H1 (cell line): ENCODE measurements at regions not wholly inside any gene's neighbourhood (a gene's known extent, or its start where the extent isn't known, plus 50 kb on each side); places are given as distances from the start of the nearest gene placed in this dataset.

Source experiments
- CTCF ChIA-PET: fragments of 300-600 bp; sonication (Branson Sonifier 250); formaldehyde crosslinking; loops from one replicate; lab custom pipeline; 2021; ENCODE audit not compliant: partially characterized antibody; lab: Charles Lee
- POLR2A ChIA-PET: fragments of 300-600 bp; sonication (Branson Sonifier 250); formaldehyde crosslinking; loops from one replicate; lab custom pipeline; 2021; ENCODE audit warnings: inconsistent platforms; ENCODE audit not compliant: partially characterized antibody; lab: Charles Lee
- DNase-seq, 2 experiments: peaks; one replicate each; pipeline versions ENCODE4 v3.0.0 to v3.0.0-alpha.2; 2010 to 2022; ENCODE audit warnings: low spot score in 2 of 2, low read depth in 1 of 2, mixed read lengths in 1 of 2
- FAIRE-seq: peaks from 2 replicates; lab custom pipeline; 2011; peaks lifted over from hg19 to GRCh38; lab: Jason Lieb, UNC
- H2AFZ ChIP-seq: 2 replicates; pipeline ENCODE4 v1.8.1; 2012; ENCODE audit warnings: low read length, inconsistent platforms
- H2AK5ac ChIP-seq: 2 replicates; pipeline ENCODE4 v1.6.1; 2013; ENCODE audit warnings: low read depth, low read length
- H2BK120ac ChIP-seq: replicated peaks from 2 replicates; pipeline ENCODE3; 2013; ENCODE audit warnings: low read depth, low read length, inconsistent platforms
- H2BK12ac ChIP-seq: 2 replicates; pipeline ENCODE4 v1.6.1; 2013; ENCODE audit warnings: low read depth, low read length
- H2BK15ac ChIP-seq: 2 replicates; pipeline ENCODE4 v1.6.1; 2013; ENCODE audit warnings: low read length
- H2BK20ac ChIP-seq: 2 replicates; pipeline ENCODE4 v1.6.1; 2013; ENCODE audit warnings: low read length
- H2BK5ac ChIP-seq: 2 replicates; pipeline ENCODE4 v1.6.1; 2013; ENCODE audit warnings: low read depth, low read length
- H3K14ac ChIP-seq: 2 replicates; pipeline ENCODE4 v1.6.1; 2013; ENCODE audit warnings: inconsistent platforms; ENCODE audit not compliant: insufficient read length
- H3K18ac ChIP-seq: 2 replicates; pipeline ENCODE4 v1.6.1; 2013; ENCODE audit warnings: low read length; ENCODE audit errors: extremely low read depth
- H3K23ac ChIP-seq: 2 replicates; pipeline ENCODE4 v1.6.1; 2013; ENCODE audit warnings: inconsistent platforms; ENCODE audit not compliant: insufficient read length
- H3K23me2 ChIP-seq: 2 replicates; pipeline ENCODE4 v1.6.1; 2013; ENCODE audit warnings: low read depth, low read length
- H3K27ac ChIP-seq: 2 replicates; pipeline ENCODE4 v1.6.1; 2011; ENCODE audit warnings: low read depth, low read length, inconsistent platforms
- H3K27me3 ChIP-seq, 4 experiments: replicated peaks in 1 of 4; 1 replicate in 1 of 4; 2 replicates in 3 of 4; pipeline versions ENCODE4 v1.6.1 to v1.8.1; 2011 to 2013; ENCODE audit warnings: low read length in 3 of 4, mild to moderate bottlenecking in 3 of 4, inconsistent platforms in 2 of 4, mixed read lengths in 2 of 4, moderate library complexity in 1 of 4; ENCODE audit not compliant: control insufficient read depth in 3 of 4, insufficient read depth in 3 of 4; ENCODE audit errors: extremely low read depth in 1 of 4
- H3K36me3 ChIP-seq, 4 experiments: 2 replicates each; pipeline versions ENCODE4 v1.6.1 to v1.8.1; 2011 to 2013; ENCODE audit warnings: mild to moderate bottlenecking in 4 of 4, low read length in 3 of 4, moderate library complexity in 2 of 4, control low read depth in 1 of 4, inconsistent platforms in 1 of 4; ENCODE audit not compliant: insufficient read depth in 4 of 4, control insufficient read depth in 2 of 4
- H3K4ac ChIP-seq: replicated peaks from 2 replicates; pipeline ENCODE3; 2013; ENCODE audit warnings: low read length, low read depth, mixed read lengths, inconsistent platforms; ENCODE audit not compliant: insufficient read length
- H3K4me1 ChIP-seq, 4 experiments: replicated peaks in 1 of 4; 1 replicate in 1 of 4; 2 replicates in 3 of 4; pipeline versions ENCODE4 v1.6.1 to v1.8.1; 2011 to 2013; ENCODE audit warnings: low read length in 3 of 4, inconsistent platforms in 2 of 4, mixed read lengths in 1 of 4; ENCODE audit not compliant: insufficient read depth in 4 of 4, control insufficient read depth in 3 of 4
- H3K4me2 ChIP-seq, 2 experiments: 2 replicates each; pipeline versions ENCODE4 v1.6.1 to v1.8.1; 2011 to 2013; ENCODE audit warnings: low read depth in 2 of 2, low read length in 2 of 2, control low read depth in 1 of 2, inconsistent platforms in 1 of 2, mild to moderate bottlenecking in 1 of 2; ENCODE audit not compliant: insufficient read depth in 1 of 2
- H3K4me3 ChIP-seq, 4 experiments: fragments of 200-600, 300-600 bp in 1 of 4; sonication (generic), shearing (Covaris generic), sonication (Bioruptor Twin) in 1 of 4; 2 replicates each; pipeline versions ENCODE4 v1.5.1 to v1.8.1; 2011 to 2016; ENCODE audit warnings: low read length in 4 of 4, low read depth in 3 of 4, control low read depth in 2 of 4, inconsistent platforms in 2 of 4, mild to moderate bottlenecking in 2 of 4, mixed read lengths in 1 of 4, moderate library complexity in 1 of 4; ENCODE audit not compliant: insufficient read depth in 2 of 4; ENCODE audit errors: extremely low read depth in 1 of 4
- H3K56ac ChIP-seq: replicated peaks from 2 replicates; pipeline ENCODE3; 2013; ENCODE audit warnings: low read depth, mild to moderate bottlenecking, mixed read lengths, low read length, inconsistent platforms; ENCODE audit not compliant: insufficient read length
- H3K79me1 ChIP-seq: 2 replicates; pipeline ENCODE4 v1.6.1; 2013; ENCODE audit warnings: low read depth, low read length, control low read depth
- H3K79me2 ChIP-seq, 2 experiments: 2 replicates each; pipeline versions ENCODE4 v1.6.1 to v1.8.1; 2012 to 2013; ENCODE audit warnings: low read length in 2 of 2, mild to moderate bottlenecking in 2 of 2, inconsistent platforms in 1 of 2; ENCODE audit not compliant: insufficient read depth in 2 of 2, control insufficient read depth in 1 of 2
- H3K9ac ChIP-seq, 4 experiments: replicated peaks in 1 of 4; 1 replicate in 1 of 4; 2 replicates in 3 of 4; pipeline versions ENCODE4 v1.6.1 to v1.8.1; 2011 to 2013; ENCODE audit warnings: low read depth in 3 of 4, low read length in 3 of 4, control low read depth in 2 of 4, mild to moderate bottlenecking in 2 of 4, moderate library complexity in 2 of 4, inconsistent platforms in 1 of 4; ENCODE audit errors: extremely low read depth in 1 of 4
- H3K9me3 ChIP-seq, 2 experiments: 2 replicates each; pipeline versions ENCODE4 v1.6.1 to v1.8.1; 2012 to 2013; ENCODE audit warnings: mild to moderate bottlenecking in 2 of 2, moderate library complexity in 2 of 2, control low read depth in 1 of 2, inconsistent platforms in 1 of 2, low read depth in 1 of 2, low read length in 1 of 2, mixed read lengths in 1 of 2; ENCODE audit not compliant: insufficient read depth in 2 of 2
- H4K20me1 ChIP-seq, 2 experiments: replicated peaks in 1 of 2; 2 replicates each; pipeline versions ENCODE3 to v1.8.1; 2011 to 2013; ENCODE audit warnings: inconsistent platforms in 2 of 2, low read length in 2 of 2, mild to moderate bottlenecking in 1 of 2; ENCODE audit not compliant: insufficient read depth in 2 of 2, control insufficient read depth in 1 of 2
- H4K5ac ChIP-seq: 2 replicates; pipeline ENCODE4 v1.6.1; 2013; ENCODE audit warnings: low read length, low read depth, mixed read lengths, inconsistent platforms; ENCODE audit not compliant: insufficient read length
- H4K8ac ChIP-seq: 2 replicates; pipeline ENCODE4 v1.8.0; 2013; ENCODE audit warnings: mild to moderate bottlenecking, moderate library complexity, low read length, inconsistent platforms; ENCODE audit not compliant: insufficient read depth; ENCODE audit errors: extremely low read depth
- H4K91ac ChIP-seq: replicated peaks from 2 replicates; pipeline ENCODE3; 2013; ENCODE audit warnings: low read length, mixed read lengths, inconsistent platforms; ENCODE audit not compliant: insufficient read length
- BRCA1 ChIP-seq: IDR thresholded peaks from 2 replicates; pipeline ENCODE4 v1.6.1; 2012; ENCODE audit warnings: low read depth, low read length, improper control_type of control experiment
- CHD1 ChIP-seq: IDR thresholded peaks from 2 replicates; pipeline ENCODE4 v1.6.1; 2012; ENCODE audit warnings: low read depth, low read length, improper control_type of control experiment
- CTBP2 ChIP-seq: IDR thresholded peaks from 2 replicates; pipeline ENCODE4 v1.7.0; 2011; ENCODE audit warnings: borderline replicate concordance, mild to moderate bottlenecking, moderate library complexity, mixed read lengths, low read length; ENCODE audit not compliant: insufficient read depth, insufficient read length
- EP300 ChIP-seq, 2 experiments: IDR thresholded peaks; 1 replicate in 1 of 2; 2 replicates in 1 of 2; pipeline ENCODE4 v1.6.1; 2011 to 2012; ENCODE audit warnings: low read depth in 2 of 2, low read length in 2 of 2, mild to moderate bottlenecking in 2 of 2, borderline replicate concordance in 1 of 2, inconsistent platforms in 1 of 2, moderate library complexity in 1 of 2
- GABPA ChIP-seq: IDR thresholded peaks from 2 replicates; pipeline ENCODE4 v1.6.1; 2011; ENCODE audit warnings: mild to moderate bottlenecking, low read length, moderate library complexity, borderline replicate concordance; ENCODE audit not compliant: insufficient read depth
- GTF2F1 ChIP-seq: IDR thresholded peaks from 2 replicates; pipeline ENCODE4 v1.6.1; 2012; ENCODE audit warnings: low read depth, low read length, improper control_type of control experiment, borderline replicate concordance
- HDAC6 ChIP-seq: IDR thresholded peaks from one replicate; pipeline ENCODE4 v1.7.1; 2012; ENCODE audit warnings: low read depth, mild to moderate bottlenecking, inconsistent platforms, low read length, moderate library complexity
- JUND ChIP-seq: IDR thresholded peaks from 2 replicates; pipeline ENCODE4 v1.6.1; 2011; ENCODE audit warnings: mild to moderate bottlenecking, improper control_type of control experiment, low read length
- PHF8 ChIP-seq: fragments of 200-600 bp; sonication (generic); conservative IDR thresholded peaks from 2 replicates; pipeline ENCODE4 v1.7.1; 2012; ENCODE audit warnings: low read depth, mild to moderate bottlenecking, inconsistent platforms, low read length, moderate library complexity
- POLR2A ChIP-seq, 2 experiments: IDR thresholded peaks; 1 replicate in 1 of 2; 2 replicates in 1 of 2; pipeline ENCODE4 v1.6.1; 2011; ENCODE audit warnings: low read depth in 2 of 2, low read length in 2 of 2, mild to moderate bottlenecking in 2 of 2; ENCODE audit errors: control extremely low read depth in 1 of 2
- RAD21 ChIP-seq, 2 experiments: IDR thresholded peaks in 1 of 2; conservative IDR thresholded peaks in 1 of 2; 2 replicates each; pipeline ENCODE4 v1.6.1; 2011; ENCODE audit warnings: low read depth in 2 of 2, low read length in 2 of 2, improper control_type of control experiment in 1 of 2, inconsistent platforms in 1 of 2, mild to moderate bottlenecking in 1 of 2, moderate library complexity in 1 of 2
- RFX5 ChIP-seq: IDR thresholded peaks from 2 replicates; pipeline ENCODE4 v1.6.1; 2011; ENCODE audit warnings: low read depth, low read length, improper control_type of control experiment, borderline replicate concordance
- SIN3A ChIP-seq, 2 experiments: IDR thresholded peaks in 1 of 2; conservative IDR thresholded peaks in 1 of 2; 2 replicates each; pipeline ENCODE4 v1.6.1; 2011 to 2012; ENCODE audit warnings: low read length in 2 of 2, improper control_type of control experiment in 1 of 2, low read depth in 1 of 2, mild to moderate bottlenecking in 1 of 2
- SIRT6 ChIP-seq: IDR thresholded peaks from one replicate; pipeline ENCODE4 v1.7.1; 2012; ENCODE audit warnings: low read length, inconsistent platforms
- SRF ChIP-seq: IDR thresholded peaks from 2 replicates; pipeline ENCODE4 v1.6.1; 2011; ENCODE audit warnings: mild to moderate bottlenecking, low read depth, low read length, moderate library complexity

GRCh38 chrX:74242050-74242449 lies 61.9 kb upstream of the ZCCHC13 start:
- Histone ChIP-seq H2AFZ (no peak overlapping the region), H4K91ac (no peak overlapping the region), H4K5ac (no peak overlapping the region), H3K9ac (no peak overlapping the region), H4K20me1 (peaks cover 0 to 2% of the 10 kb centered on the region in 2 experiments), H3K27me3 (no peaks in the 10 kb centered on the region), H2BK120ac (no peak overlapping the region), H3K27ac (no peak overlapping the region), H2BK20ac (no peak overlapping the region), H3K23ac (no peak overlapping the region), H3K4ac (no peak overlapping the region), H3K18ac (no peak overlapping the region), H3K36me3 (peaks cover 0 to 39% (median 1%) of the 10 kb centered on the region in 4 experiments; a peak in 4 of 8 replicates), H2BK15ac (no peak overlapping the region), H3K4me2 (no peak overlapping the region), H2BK12ac (no peak overlapping the region), H3K79me2 (peaks cover 0 to 9% of the 10 kb centered on the region in 2 experiments; a peak in 2 of 4 replicates), H3K4me3 (no peak overlapping the region), H3K14ac (no peak overlapping the region), H3K23me2 (no peaks in the 10 kb centered on the region), H2AK5ac (no peak overlapping the region), H2BK5ac (no peak overlapping the region), H3K56ac (no peak overlapping the region), H3K79me1 (no peaks in the 10 kb centered on the region), H3K9me3 (no peaks in the 10 kb centered on the region), H4K8ac (no peak overlapping the region), H3K4me1 (no peaks in the 10 kb centered on the region)
- DNase-seq (no peak), FAIRE-seq (no peak)
- ChIA-PET POLR2A (interaction anchor here (0.6 to 1.5 kb wide), 3 partner anchors 8 to 193 kb away, joined by 3 to 4 read pairs (median 3); no protein-coding TSS in a partner anchor), CTCF (no interaction called here)
- TF ChIP-seq GABPA = no peak
- no peak for TF ChIP-seq EP300 (IDR thresholded peaks at IDR 0.05; ENCODE audit: borderline replicate concordance in 1 of 2, low read depth in 2 of 2, low read length in 2 of 2)
- no peak for TF ChIP-seq BRCA1
- no peak for TF ChIP-seq HDAC6
- TF ChIP-seq CTBP2 = no peak
- no peak for TF ChIP-seq SRF
- TF ChIP-seq SIRT6 = no peak
- no peak for TF ChIP-seq GTF2F1
- TF ChIP-seq JUND = no peak
- no peak for TF ChIP-seq POLR2A (IDR thresholded peaks at IDR 0.05; ENCODE audit: control extremely low read depth in 1 of 2, low read depth in 2 of 2, low read length in 2 of 2)
- TF ChIP-seq RFX5 = no peak
- TF ChIP-seq SIN3A (conservative IDR thresholded peaks at IDR 0.05 in 1 of 2, IDR thresholded peaks at IDR 0.05 in 1 of 2; ENCODE audit: low read depth in 1 of 2, low read length in 2 of 2) = no peak
- TF ChIP-seq PHF8 = no peak
- no peak for TF ChIP-seq RAD21 (IDR thresholded peaks at IDR 0.05 in 1 of 2, conservative IDR thresholded peaks at IDR 0.05 in 1 of 2; ENCODE audit: low read depth in 2 of 2, low read length in 2 of 2)
- TF ChIP-seq CHD1 = no peak
